ENCODE measurements at regions not wholly inside any gene's neighbourhood (a gene's known extent, or its start where the extent isn't known, plus 50 kb on each side); places are given as distances from the start of the nearest gene placed in this dataset.

GRCh38 chr1:234988536-234988935 lies 140.1 kb downstream of the TOMM20 start:
- H2AFZ ChIP-seq (ENCODE audit: control insufficient read depth, low read length) = no peak overlapping the region
- TF ChIP-seq, protein P1, sequence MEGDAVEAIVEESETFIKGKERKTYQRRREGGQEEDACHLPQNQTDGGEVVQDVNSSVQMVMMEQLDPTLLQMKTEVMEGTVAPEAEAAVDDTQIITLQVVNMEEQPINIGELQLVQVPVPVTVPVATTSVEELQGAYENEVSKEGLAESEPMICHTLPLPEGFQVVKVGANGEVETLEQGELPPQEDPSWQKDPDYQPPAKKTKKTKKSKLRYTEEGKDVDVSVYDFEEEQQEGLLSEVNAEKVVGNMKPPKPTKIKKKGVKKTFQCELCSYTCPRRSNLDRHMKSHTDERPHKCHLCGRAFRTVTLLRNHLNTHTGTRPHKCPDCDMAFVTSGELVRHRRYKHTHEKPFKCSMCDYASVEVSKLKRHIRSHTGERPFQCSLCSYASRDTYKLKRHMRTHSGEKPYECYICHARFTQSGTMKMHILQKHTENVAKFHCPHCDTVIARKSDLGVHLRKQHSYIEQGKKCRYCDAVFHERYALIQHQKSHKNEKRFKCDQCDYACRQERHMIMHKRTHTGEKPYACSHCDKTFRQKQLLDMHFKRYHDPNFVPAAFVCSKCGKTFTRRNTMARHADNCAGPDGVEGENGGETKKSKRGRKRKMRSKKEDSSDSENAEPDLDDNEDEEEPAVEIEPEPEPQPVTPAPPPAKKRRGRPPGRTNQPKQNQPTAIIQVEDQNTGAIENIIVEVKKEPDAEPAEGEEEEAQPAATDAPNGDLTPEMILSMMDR (optimal IDR thresholded peaks at IDR 0.05 in 1 of 3, IDR thresholded peaks at IDR 0.05 in 1 of 3, conservative IDR thresholded peaks at IDR 0.05 in 1 of 3; ENCODE audit: extremely low read depth in 1 of 3, insufficient read depth in 2 of 3, low read length in 3 of 3) = no peak
- TF ChIP-seq EZH2 (IDR thresholded peaks at IDR 0.05; ENCODE audit: low read length) = no peak
- H3K27me3 ChIP-seq (ENCODE audit: control insufficient read depth, extremely low read depth, insufficient read depth, low read length) = no peaks in the 10 kb centered on the region
- DNase-seq (ENCODE audit: low read depth, low spot score) (no peak), FAIRE-seq (no peak)
- no peak overlapping the region for H3K4me2 ChIP-seq (ENCODE audit: control insufficient read depth, extremely low read depth, insufficient read depth, low read depth, low read length)
- no peak overlapping the region for H3K9ac ChIP-seq (ENCODE audit: control insufficient read depth, extremely low read depth, insufficient read depth, low read length)
- no peaks in the 10 kb centered on the region for H4K20me1 ChIP-seq (ENCODE audit: control insufficient read depth, extremely low read depth, insufficient read depth, low read length)
- no peaks in the 10 kb centered on the region for H3K9me3 ChIP-seq (ENCODE audit: control insufficient read depth, low read depth, low read length)
- dilution Hi-C loops (cut with MboI; ENCODE audit: extremely low pct_ligation_motif_present, low sequenced_read_pairs) = no loop called here
- H3K36me3 ChIP-seq (ENCODE audit: control insufficient read depth in 2 of 2, extremely low read depth in 1 of 2, insufficient read depth in 2 of 2, low read length in 2 of 2) = no peaks in the 10 kb centered on the region
- H3K27ac ChIP-seq (ENCODE audit: control insufficient read depth, insufficient read depth, low read length) = no peak overlapping the region
- H3K79me2 ChIP-seq (ENCODE audit: control insufficient read depth, insufficient read depth, low read length) = no peaks in the 10 kb centered on the region
- H3K4me1 ChIP-seq (ENCODE audit: control insufficient read depth, extremely low read depth, insufficient read depth, low read length) = peaks cover 16% of the 10 kb centered on the region
- no peak overlapping the region for H3K4me3 ChIP-seq (ENCODE audit: control insufficient read depth in 2 of 3, extremely low read depth in 1 of 3, insufficient read depth in 2 of 3, low read depth in 1 of 3, low read length in 3 of 3)
- no peaks in the 10 kb centered on the region for H3K9me1 ChIP-seq (ENCODE audit: control insufficient read depth, extremely low read depth, insufficient read depth, low read length)

GRCh38 chr1:234988155-234988517 lies 140.5 kb downstream of the TOMM20 start:
- no peaks in the 10 kb centered on the region for H3K9me1 ChIP-seq (ENCODE audit: control insufficient read depth, extremely low read depth, insufficient read depth, low read length)
- TF ChIP-seq, protein P1 (optimal IDR thresholded peaks at IDR 0.05 in 1 of 3, IDR thresholded peaks at IDR 0.05 in 1 of 3, conservative IDR thresholded peaks at IDR 0.05 in 1 of 3; ENCODE audit: extremely low read depth in 1 of 3, insufficient read depth in 2 of 3, low read length in 3 of 3) = no peak
- TF ChIP-seq EZH2 (IDR thresholded peaks at IDR 0.05; ENCODE audit: low read length) = no peak
- H3K4me3 ChIP-seq (ENCODE audit: control insufficient read depth in 2 of 3, extremely low read depth in 1 of 3, insufficient read depth in 2 of 3, low read depth in 1 of 3, low read length in 3 of 3) = no peak overlapping the region
- FAIRE-seq (no peak), DNase-seq (ENCODE audit: low read depth, low spot score) (no peak)
- no peaks in the 10 kb centered on the region for H3K27me3 ChIP-seq (ENCODE audit: control insufficient read depth, extremely low read depth, insufficient read depth, low read length)
- H3K27ac ChIP-seq (ENCODE audit: control insufficient read depth, insufficient read depth, low read length) = peak overlapping the region; percentile 25
- H3K9ac ChIP-seq (ENCODE audit: control insufficient read depth, extremely low read depth, insufficient read depth, low read length) = peak overlapping the region; percentile 40
- dilution Hi-C loops (cut with MboI; ENCODE audit: extremely low pct_ligation_motif_present, low sequenced_read_pairs) = no loop called here
- peak overlapping the region; percentile 66 for H2AFZ ChIP-seq (ENCODE audit: control insufficient read depth, low read length)
- H3K9me3 ChIP-seq (ENCODE audit: control insufficient read depth, low read depth, low read length) = no peaks in the 10 kb centered on the region
- peak overlapping the region; percentile 23 for H3K4me2 ChIP-seq (ENCODE audit: control insufficient read depth, extremely low read depth, insufficient read depth, low read depth, low read length)
- no peaks in the 10 kb centered on the region for H3K36me3 ChIP-seq (ENCODE audit: control insufficient read depth in 2 of 2, extremely low read depth in 1 of 2, insufficient read depth in 2 of 2, low read length in 2 of 2)
- H3K4me1 ChIP-seq (ENCODE audit: control insufficient read depth, extremely low read depth, insufficient read depth, low read length) = peaks cover 16% of the 10 kb centered on the region
- H4K20me1 ChIP-seq (ENCODE audit: control insufficient read depth, extremely low read depth, insufficient read depth, low read length) = no peaks in the 10 kb centered on the region
- no peaks in the 10 kb centered on the region for H3K79me2 ChIP-seq (ENCODE audit: control insufficient read depth, insufficient read depth, low read length)
